OCI-LY7 (cell line): ENCODE measurements at regions not wholly inside any gene's neighbourhood (a gene's known extent, or its start where the extent isn't known, plus 50 kb on each side); places are given as distances from the start of the nearest gene placed in this dataset.

Experiments
- EZH2phosphoT487 ChIP-seq: fragments of 200-600 bp; sonication (generic); IDR thresholded peaks from 2 replicates; pipeline ENCODE4 v1.6.1; 2018; ENCODE audit warnings: low read depth, borderline replicate concordance, mild to moderate bottlenecking, mixed run types, antibody characterized with exemption, low read length, moderate library complexity, mixed read lengths
- TF ChIP-seq, protein P1 (sequence below): fragments of 200-600 bp; sonication (generic); conservative IDR thresholded peaks from 2 replicates; pipeline ENCODE4 v1.5.1; 2014; ENCODE audit warnings: mild to moderate bottlenecking, antibody characterized with exemption, low read length, moderate library complexity, mixed read lengths

DNA sequence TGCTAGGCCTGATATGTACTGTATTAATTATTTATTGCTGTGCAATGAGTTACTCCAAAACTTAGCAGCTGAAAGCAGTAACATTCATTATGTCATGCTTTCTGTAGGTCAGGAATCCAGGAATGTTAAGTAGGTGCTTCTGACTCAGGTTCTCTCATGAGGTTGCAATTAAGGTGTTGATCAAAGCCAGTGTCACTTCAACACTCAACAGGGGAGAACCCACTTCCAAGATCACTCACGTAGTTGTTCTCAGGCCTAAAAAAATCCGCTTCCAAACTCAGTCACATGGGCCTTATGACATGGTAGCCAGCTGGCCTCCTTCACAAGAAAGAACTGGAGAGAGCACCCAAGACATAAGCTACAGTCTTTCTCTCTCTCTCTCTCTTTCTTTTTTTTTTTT is 211.1 kb upstream of the NBEA start:
- TF ChIP-seq, protein P1, sequence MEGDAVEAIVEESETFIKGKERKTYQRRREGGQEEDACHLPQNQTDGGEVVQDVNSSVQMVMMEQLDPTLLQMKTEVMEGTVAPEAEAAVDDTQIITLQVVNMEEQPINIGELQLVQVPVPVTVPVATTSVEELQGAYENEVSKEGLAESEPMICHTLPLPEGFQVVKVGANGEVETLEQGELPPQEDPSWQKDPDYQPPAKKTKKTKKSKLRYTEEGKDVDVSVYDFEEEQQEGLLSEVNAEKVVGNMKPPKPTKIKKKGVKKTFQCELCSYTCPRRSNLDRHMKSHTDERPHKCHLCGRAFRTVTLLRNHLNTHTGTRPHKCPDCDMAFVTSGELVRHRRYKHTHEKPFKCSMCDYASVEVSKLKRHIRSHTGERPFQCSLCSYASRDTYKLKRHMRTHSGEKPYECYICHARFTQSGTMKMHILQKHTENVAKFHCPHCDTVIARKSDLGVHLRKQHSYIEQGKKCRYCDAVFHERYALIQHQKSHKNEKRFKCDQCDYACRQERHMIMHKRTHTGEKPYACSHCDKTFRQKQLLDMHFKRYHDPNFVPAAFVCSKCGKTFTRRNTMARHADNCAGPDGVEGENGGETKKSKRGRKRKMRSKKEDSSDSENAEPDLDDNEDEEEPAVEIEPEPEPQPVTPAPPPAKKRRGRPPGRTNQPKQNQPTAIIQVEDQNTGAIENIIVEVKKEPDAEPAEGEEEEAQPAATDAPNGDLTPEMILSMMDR, result no peak
- no peak for TF ChIP-seq EZH2phosphoT487
